ENCODE measurements at regions not wholly inside any gene's neighbourhood (a gene's known extent, or its start where the extent isn't known, plus 50 kb on each side); places are given as distances from the start of the nearest gene placed in this dataset.

DNA sequence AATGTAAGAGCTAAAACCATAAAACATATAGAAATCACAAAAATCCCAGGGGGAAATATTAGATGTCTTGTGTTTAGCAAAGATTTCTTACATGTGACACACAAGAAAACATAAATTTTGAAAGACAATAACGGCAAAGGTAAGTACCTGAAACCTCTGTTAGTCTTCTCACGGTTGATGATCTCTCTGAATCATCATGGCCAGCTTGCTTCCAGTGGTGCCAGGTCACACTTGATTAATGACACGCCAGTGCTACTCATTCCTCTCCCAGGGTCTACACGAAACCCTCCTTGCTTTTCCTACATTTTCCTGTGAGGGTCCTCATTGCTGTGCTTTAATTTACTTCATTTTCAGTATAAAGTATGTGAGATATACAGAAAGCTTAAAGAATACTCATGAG, 114.4 kb upstream of the PARP11 start:
- DNase-seq: no peak

DNA sequence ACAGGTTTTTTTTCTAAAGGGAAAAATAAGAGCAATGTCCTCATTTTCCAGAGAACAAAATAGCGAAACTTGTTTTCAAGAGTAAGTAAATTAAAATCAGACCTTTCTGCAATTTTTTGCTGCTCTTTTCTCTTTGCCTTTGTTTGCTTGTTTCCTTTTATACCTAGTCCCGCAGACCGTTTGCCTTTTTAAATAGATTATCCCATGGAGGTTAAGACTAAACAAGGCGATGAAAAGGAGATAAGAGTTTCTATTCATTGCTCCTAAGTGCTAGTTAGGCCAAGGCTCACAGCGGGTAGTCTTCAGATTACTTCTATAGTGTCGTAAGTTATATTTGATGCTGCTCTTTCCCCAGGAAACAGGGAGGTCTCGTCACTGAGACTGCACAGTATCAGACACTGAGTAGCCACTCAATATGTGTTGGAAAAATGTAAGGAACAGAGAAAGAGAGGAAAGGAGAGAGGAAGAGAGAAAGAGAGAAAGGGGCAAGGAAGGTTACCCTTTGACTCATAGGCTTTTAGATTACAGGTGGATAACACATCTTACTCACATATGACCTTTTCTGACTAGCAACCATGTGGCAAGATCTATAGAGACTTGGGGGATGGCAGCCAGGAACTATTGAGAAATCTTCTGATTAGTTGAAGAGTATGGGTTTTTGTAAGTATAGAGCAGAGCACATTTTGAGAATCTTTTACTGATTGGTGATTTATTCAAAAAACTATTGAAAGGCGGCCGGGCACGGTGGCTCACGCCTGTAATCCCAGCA, 107.5 kb upstream of the PARP11 start:
- DNase-seq: no peak

DNA sequence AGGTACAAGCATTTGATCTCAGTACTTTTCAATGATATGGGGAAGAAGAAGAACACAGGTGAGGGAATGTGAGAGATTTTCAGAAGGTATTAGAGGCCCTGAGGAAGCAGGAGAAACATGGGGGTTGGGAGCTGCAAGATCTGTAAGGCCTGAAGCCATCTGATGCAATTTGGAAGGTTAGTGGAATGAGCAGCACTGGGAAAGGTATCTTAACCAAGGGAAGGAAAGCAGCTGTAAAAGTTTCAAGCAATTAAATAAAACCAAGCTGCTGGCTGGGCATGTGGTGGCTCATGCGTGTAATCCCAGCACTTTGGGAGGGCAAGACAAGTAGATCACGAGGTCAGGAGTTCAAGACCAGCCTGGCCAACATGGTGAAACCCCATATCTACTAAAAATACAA, 104.4 kb upstream of the PARP11 start:
- no peak for DNase-seq

DNA sequence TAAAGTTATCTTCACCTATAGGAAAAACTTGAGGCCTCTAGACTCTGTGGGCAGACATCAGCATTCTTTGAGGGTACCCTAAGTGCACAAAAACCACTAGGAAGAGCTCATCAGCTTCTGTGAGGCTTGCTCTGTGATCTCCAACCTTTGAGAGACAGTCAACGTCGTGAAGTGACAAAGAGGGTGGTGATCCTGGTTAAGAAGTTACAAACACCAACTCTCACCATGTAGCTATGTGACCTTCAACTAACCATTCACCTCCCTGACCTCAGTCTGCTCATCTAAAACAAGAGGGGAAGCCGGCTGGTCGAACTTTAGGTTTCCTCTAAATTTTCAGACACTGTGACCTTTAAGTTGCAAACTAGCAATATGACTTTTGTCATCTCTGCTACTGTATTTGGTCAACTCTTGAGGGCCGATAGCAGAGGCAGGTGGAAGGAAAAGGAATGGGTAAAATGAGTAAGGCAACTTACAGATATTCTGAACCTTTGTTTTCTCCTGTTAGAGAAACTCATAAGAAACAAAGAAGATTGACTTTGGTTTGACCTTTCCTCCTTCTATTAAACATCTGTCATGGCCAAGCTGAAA, 103.2 kb upstream of the PARP11 start:
- no peak for DNase-seq

DNA sequence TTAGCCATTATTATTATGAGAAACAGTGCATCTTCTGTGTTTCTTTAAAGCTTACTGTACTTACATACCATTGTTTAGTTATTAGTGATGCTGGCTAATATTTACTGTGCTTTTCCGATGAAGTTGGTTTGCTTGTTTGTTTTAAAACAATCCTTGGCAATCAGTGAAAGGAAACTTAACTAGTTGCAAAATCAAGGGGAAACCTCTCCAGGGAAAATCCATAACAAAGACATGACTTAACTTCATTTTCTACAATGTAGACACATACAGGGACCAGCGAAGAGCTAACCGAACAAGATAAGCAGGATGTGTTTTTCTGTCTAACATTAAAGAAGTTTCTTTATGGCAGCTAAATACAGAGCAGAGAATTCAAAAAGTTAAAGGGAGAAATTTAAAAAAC, 102.5 kb upstream of the PARP11 start:
- no peak for DNase-seq

DNA sequence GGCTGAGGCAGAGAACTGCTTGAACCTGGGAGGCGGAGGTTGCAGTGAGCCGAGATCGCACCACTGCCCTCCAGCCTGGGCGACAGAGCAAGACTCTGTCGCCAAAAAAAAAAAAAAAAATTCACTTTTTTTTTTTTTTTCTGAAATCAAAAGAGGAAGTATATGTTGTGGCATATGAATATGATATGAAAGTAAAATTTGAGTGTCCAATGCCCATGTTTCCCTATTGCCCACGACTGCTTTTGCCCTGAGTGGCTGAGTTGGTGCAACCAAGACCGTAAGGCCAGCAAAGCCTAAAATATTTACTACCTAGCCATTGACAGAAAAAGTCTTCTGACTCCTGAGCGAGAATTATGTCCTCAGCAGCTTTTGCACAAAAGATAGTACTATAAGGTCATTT, 101.7 kb upstream of the PARP11 start:
- no peak for DNase-seq

DNA sequence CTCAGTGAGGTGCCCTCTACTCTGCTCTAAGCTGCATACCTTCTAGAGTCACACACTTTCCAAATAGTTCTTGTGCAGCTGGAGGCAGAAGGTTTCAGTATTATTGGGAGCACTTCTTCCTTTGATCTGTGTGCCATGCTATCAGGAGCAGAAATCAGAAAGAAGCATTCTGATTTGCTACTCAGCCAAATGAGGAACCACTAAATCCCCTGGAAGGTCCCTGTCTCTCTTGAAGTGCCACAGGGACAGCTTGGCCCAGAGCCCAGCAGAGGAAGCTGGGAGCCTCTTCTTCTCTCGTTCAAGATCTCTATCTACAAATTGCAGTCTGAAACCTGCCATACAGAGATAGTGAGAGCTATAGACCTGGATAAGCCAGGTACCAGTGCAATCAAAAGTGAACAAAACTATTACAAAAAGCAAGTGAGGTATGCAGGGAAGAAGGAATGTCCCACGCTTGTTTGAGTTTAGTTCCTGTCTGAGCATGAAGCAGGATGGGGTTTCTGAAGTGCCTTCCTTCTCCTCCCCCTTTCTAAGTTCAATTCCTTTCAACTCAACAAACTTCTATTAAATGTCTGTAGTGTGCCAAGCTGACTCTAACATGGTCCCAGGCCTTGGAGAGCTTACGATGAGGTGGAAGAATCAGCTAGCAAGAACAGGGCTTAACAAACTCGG, 100.9 kb upstream of the PARP11 start:
- no peak for DNase-seq

DNA sequence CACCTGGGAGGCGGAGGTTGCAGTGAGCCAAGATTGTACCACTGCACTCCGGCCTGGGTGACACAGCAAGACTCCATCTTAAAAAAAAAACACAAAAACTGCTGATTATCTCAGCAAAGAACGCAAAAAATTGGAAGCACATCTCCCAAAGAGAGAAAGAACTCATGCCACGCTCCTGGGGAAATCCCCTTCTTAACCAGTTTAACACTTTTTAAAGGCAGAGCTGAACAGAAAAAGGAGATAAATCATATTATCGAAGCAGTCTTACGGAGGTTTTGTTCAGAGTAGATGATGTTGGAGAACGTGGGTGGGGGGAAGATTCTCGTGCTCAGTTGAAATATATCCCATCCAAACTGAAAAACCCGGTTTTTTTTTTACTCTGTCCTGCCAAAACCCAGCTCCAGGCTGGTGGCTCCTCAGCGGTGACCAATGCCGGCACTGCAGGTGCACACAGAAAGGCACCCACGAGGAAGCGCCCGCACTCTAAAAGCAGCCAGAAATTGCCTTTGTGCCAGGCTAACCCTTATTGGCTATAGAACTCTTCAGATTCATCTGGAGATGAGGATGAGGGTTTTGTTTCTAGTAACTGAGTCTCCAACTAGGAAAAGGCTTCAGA, 100.2 kb upstream of the PARP11 start:
- no peak for DNase-seq

DNA sequence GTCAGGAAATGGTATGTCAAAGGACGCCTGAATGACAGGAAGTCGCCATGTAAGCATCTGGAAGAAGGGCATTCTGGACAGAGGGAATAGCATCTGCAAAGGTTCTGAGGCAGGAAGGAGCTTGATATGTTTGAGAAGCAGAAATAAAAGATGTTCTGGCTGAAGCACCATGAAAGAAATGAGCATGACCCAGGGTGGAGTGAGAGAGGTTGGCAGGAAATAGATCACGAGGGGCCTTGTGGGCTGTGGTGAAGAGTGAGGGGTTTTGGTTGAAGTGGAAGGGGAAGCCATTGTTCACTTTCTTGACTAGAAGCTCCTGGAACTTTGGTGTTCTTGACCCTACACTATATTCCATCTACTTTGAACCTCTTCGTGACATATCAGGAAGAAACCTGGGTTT, 99.4 kb upstream of the PARP11 start:
- DNase-seq: no peak

DNA sequence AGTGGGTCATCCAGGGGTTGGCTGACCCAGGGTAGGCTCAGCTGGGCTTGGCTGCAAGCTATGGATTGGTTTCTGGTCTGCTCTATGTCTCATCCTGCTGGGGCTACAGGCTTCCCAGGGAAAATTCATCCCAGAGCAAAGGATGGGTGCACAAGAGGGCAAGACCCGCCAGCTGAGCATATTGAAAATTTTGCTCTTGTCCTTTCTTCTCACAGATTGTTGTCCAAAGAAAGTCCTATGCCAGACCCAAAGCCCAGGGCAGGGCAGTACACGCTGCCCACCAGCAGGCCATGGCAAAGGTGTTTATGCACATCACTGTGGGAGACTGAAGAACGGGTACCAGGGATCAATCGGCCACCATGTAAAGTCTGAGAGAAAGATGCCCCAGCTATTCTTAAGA, 95.3 kb upstream of the PARP11 start:
- no peak for DNase-seq

DNA sequence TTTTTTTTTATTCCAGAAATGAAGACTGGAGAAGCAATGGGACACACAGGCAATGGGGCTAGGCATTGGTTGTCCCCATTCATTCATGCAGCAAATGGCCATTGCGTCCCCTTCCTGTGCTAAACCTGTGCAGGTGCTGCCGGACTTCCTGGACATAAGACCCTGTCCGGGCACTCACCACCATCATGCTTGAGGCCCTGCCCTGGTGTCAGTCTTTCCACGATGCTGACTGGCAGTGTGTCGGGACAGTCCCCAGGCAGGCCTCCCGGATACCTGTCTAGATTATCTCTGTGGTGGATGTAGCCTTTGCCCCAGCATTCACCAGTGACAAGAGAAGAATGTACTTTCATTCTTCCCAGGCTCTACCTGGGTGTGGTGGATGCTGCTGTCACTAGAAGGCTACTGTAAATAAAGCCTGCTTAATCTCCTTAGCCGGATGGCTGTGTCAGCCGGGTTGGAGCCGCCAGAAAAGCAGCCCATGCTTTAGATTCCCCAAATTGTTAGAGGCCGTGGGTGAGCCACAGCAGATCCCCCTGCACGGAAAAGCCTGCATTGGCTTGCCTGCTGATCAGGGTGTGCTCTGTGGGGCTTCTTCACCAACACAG, 94.5 kb upstream of the PARP11 start:
- no peak for DNase-seq

DNA sequence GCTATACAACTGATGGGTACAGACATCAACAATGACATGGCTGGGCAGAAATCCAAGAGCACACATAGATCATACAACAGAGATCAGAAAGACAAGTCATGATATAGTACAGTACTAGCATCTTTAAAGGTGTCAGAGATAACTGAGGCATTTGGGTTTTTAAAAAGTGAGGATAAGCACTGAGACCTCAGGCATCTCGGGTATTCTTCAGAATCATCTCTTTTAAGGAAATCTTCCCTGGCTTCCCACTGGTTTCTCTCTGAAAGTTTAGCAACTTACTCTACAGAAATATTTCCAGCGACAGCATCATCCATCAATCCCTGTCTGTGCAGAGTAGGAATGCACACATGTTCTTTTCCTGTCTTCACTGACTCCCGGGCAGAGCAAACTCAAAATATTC, 93.2 kb upstream of the PARP11 start:
- DNase-seq: no peak

DNA sequence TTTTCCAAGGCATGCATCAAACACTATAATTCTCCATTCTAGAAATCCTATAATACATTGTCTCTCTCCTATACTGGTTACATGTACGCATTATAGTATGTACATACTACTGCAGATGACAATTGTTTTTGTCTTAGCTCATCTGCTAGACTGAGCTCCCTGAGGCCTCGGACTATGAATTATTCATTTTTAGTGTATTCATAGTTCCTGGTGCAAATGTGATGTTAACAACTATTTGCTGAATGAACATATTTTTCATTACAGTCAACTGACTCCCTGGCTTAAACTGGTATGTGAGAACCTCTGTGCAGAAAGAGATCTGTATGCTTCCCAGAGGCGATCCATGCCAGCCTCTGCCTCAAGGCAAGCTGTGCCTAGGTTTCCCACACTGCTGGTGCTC, 91.8 kb upstream of the PARP11 start:
- no peak for DNase-seq

DNA sequence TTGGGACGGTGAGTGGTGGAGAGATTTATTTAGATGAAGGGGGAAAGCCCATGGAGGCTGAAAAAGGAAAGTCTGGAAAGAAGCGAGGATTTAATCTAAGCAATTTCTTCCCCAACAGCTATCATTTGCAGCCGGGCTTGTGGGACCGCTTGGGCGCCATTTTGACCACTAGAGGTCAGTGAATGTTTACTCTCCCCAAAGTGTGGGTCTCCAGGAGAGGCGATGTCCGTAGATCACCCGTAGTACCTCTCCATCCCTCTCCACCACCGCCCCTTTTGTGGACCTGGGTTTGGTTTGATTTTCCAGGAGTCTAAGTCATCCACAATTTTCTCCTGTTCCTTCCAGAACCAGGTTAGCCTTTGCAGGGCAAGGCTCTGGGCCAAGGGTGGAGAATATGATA, 91.2 kb upstream of the PARP11 start:
- DNase-seq: no peak

DNA sequence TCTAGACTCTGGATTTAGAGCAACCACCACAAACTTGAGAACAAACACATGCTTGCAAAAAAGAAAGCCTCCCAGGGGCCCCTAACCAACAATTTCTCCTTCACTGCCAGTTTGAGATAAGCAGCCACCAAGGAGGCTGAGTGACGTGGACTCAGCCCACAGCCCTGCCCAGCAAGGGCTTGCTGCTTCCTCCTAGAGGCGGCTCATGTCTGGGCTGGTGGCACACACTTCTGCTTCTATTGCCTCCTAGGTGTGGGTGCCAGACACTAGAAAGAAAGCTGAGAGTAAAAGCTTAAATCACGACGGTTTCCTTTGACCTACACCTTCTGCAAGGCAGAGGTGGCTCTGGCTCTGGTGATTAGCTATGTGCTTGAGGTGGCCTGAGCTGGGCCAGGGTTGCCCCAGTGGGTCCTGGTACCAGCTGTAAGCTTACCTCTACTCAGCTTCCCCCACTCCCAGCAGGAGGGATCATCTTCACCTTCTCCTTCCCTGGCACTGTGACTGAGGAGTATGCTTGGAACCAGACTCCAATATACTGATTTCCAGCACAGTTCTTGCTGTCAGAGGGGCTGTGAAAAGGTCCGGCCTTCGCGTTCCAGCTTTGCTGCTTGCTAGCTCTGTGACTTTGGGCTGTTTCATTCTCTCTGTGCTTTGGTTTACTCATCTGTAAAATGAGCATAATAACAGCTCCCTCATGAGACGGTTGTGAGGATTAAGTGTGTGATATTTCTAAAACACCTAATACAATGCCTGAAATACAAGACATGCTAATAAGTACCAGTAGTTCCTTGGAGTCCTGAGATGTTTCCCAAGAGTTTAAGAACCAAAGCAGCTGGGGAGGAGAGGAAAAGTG, 89.7 kb upstream of the PARP11 start:
- no peak for DNase-seq

DNA sequence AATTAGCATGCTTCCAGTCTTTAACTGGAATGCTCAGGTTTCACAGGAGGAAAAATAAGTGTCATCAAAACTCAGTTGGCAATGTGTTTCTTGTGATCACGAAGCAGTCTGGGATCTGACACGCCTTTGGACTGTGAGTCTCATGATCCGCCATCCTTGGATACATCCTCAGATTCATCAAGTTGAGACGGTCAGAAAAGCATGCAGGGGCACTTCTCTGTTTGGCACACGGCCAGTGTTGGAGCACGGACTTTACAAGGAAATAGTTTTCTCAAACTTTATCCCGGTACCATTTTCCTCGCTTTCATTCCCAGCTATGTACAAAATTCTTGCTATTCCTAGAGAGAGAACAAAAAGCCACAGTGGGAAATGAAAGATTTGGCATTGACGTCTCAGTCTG, 88.4 kb upstream of the PARP11 start:
- no peak for DNase-seq

DNA sequence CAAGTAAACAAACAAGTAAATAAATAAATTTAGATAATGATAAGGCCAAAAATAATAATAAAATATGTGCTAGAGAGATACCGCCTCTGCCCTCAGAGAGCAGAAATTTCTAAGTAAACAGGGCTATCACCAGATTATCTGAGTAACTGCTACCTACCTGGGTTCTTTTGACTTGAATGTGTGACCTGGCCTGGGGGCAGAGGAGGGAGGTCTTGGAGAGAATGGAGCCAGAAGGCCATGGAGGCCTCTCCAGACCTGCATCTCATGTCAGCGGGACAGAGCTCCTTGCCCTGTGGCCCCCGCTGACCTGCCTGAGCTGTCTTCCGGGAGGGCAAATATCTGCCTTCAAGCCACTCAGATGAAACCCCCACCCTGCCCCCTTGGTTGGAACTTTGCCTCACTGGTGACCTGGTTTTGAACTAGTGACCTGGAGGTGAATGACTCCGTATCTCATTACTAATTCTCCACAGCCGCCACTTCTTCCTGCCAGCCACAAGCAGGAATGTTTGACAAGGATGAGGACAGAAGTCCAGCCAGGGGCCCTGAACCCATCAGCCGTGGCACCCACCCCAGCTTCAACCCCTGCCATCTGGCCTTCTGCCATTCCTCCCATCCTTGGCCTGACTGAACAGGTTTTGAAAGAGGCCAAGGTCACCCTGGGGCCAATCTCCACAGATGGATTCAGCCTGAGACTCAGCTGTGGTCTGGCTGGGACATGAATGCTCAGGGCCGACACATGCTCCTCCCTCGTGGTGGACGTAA, 86.8 kb upstream of the PARP11 start:
- DNase-seq: no peak

DNA sequence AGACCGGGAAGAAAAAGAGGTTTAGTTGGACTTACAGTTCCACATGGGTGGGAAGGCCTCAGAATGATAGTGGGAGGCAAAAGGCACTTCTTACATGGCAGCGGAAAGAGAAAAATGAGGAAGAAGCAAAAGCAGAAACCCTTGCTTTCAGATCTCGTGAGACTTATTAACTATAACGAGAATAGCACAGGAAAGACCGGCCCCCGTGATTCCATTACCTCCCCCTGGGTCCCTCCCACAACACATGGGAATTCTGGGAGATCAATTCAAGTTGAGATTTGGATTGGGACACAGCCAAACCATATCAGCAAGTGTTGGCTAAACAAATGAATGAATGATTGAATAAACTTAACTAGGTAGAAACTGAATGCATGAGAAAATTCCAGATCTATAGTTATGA, 85.3 kb upstream of the PARP11 start:
- DNase-seq: no peak

DNA sequence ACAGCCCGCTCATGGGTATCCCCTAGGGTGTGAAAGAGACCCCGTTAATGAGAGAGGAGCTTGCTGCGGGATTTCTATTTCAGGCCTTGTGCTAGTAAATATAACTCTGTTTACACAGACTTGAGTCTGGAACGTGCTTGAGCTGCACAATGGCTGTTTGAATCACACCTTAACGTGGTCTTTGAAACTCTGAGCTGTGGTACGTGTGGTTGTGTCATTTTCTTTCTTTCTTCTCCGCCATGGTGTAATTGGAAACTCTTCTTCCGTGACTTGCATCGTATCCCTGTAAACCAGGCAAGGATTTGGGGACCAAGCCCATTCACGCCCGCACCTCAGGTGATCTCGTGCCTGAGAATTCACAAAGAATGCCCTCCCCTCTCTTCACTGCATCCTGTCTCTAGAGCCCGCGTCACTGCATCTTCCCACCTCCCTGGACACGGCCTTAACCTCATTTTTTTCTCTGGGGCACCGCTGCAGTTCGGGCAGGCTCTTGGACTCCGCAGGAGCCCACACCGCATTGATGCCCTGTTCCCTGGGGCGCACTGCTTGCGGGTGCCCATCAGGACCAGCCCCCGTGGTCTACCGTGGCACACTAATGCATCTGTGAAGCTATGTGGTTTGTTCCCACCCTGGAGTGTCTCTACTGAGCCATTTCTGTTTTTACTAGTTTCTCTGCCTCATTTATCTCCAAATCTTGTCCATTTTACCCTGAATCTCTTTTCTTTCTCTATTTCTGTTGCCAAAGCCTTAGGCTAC, 78.4 kb upstream of the PARP11 start:
- no peak for DNase-seq

DNA sequence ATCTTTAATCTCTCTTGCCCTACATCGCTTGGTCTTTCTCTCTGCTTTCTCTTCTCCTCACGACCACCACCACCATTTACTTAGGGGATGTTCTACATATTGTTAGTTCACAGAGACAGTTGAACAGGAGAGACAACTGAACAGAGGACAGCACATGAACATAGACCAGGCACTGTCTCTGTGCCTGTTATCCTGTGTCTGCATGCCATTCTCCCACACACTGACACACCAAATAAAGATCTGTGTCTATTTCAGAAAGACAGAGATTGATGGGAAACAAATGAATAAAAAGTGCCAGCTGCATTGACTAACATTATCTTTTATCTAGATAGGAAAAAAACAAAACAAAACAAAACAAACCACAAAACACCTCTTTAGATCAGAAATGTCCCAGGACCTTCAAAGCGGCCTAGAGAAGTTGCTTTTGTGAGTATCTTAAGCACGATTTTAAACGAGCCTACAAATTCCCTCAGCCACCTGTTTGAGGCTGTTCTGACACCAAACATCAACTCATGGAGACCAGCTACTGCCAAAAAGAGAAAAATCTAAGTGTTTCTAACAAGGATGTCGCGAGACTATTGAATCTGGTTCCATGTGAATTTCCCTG, 77.6 kb upstream of the PARP11 start:
- no peak for DNase-seq

DNA sequence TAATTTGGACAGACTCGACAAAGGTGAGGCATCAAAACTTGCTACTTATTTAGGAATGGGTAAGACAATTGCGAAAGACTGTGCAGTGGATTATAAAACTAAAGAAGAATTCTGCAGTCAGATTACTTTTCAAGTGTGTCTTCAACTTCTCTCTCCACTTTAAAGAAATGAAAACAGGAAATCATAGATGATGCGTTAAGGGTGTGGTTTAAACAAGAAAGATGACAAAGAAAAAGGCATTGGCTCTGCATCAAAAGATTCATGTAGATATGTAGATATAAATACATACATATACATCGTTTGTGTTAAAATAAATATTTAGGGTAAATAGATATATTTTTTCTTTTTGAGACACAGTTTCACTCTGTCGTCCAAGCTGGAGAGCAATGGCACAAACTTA, 74.6 kb upstream of the PARP11 start:
- DNase-seq: no peak
